Activated naive CD4-positive, alpha-beta T cell treated with anti-CD3 and anti-CD28 coated beads, Interleukin-2, amount 50 U/mL, for 24 hours (primary cell): ENCODE measurements at regions not wholly inside any gene's neighbourhood (a gene's known extent, or its start where the extent isn't known, plus 50 kb on each side); places are given as distances from the start of the nearest gene placed in this dataset.

Source experiments
- H3K27ac Mint-ChIP-seq: one replicate; pipeline ENCODE4 v1.8.0; 2021; ENCODE audit warnings: mild to moderate bottlenecking, mixed read lengths
- H3K27me3 Mint-ChIP-seq: one replicate; pipeline ENCODE4 v1.8.0; 2021; ENCODE audit warnings: mixed read lengths
- H3K36me3 Mint-ChIP-seq: one replicate; pipeline ENCODE4 v1.8.0; 2021; ENCODE audit warnings: mixed read lengths
- H3K4me1 Mint-ChIP-seq: one replicate; pipeline ENCODE4 v1.8.0; 2021; ENCODE audit warnings: mixed read lengths
- H3K4me3 Mint-ChIP-seq: one replicate; pipeline ENCODE4 v1.8.0; 2021; ENCODE audit warnings: mild to moderate bottlenecking, mixed read lengths
- H3K9me3 Mint-ChIP-seq: one replicate; pipeline ENCODE4 v1.8.0; 2021; ENCODE audit warnings: mixed read lengths

DNA sequence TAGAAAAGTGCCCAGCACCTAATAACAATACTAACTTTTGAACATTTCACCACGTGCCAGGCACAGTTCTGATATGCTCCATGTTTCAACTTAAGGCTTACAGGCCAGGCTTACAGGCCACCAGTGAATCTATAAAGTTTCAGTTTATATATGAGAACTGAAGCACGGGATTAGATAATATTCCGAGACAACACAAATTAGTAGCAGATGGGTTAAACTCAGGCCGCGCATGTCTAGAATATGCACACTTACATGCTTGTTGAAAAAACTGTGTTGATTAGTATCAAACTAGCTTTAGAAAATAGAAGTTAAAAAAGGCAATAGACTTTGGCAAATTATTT lies 587.9 kb downstream of the MTRR start:
- Mint-ChIP-seq H3K9me3 (no peaks in the 10 kb centered on the region), H3K27ac (peak overlapping the region; percentile 44), H3K36me3 (peaks cover 3% of the 10 kb centered on the region), H3K4me1 (peaks cover 27% of the 10 kb centered on the region), H3K27me3 (no peaks in the 10 kb centered on the region), H3K4me3 (peak overlapping the region; percentile 84)

DNA sequence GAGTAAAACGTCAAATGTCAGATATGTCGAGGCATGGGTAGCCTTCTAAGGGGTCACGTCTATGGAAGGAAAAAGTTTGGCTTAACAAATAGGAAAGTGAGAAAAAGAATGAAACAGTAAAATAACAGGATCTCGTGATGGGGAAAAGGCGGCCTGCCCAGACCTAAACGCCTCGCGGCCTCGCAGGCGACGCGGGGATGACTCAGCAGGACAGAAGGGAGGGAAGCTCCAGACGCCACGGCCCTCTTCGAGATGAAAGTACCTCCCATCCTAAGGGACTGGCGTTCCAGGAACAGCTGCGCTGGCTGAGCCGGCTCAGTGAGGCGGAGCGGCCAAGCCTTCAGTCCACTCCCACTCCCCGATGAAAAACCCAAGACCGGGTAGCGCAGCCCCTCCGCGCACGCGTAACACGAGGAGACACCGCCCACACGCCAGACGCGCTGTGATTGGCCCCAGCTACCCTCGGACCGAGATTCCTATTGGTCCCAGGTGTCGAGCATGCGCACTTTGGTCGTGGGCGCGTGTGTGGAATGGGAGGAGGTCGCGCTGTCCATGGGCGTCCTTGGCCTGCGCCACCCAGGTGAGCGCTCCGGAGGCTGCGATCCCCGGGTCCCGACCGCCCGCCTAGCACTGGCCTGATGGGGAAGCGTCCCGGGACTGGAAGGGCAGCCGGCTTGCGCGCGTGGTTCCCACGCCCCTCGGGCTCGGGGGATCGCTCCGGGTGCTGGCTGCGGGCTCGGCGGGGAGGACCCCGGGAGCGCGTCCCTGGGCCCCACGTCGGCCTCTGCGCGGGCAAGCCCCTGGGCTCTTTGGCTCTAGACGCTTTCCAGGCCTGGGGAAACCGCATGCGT lies 588.5 kb downstream of the MTRR start:
- Mint-ChIP-seq H3K27me3 (no peaks in the 10 kb centered on the region), H3K9me3 (no peaks in the 10 kb centered on the region), H3K4me3 (peak overlapping the region; percentile 84), H3K27ac (peak overlapping the region; percentile 44), H3K36me3 (peaks cover 5% of the 10 kb centered on the region), H3K4me1 (peaks cover 27% of the 10 kb centered on the region)

DNA sequence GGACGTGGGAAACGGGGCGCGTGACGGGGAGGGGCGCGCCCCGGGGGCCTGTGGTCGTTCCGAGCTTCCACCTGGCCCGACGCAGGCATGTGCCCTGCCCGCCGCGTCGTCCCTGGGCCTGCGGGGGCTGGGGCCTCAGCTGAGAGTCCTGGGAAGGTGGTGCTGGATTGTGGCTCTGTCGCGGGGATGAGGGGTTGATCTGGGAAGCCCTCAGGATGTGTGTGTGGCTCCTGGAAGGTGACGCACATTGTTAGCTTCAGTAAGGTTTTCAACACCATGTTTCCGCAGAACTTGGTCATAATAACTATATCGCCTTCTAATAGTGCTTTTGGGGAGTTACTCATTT lies 589.1 kb downstream of the MTRR start:
- peak overlapping the region; percentile 84 for H3K4me3 Mint-ChIP-seq
- H3K9me3 Mint-ChIP-seq, result no peaks in the 10 kb centered on the region
- no peaks in the 10 kb centered on the region for H3K27me3 Mint-ChIP-seq
- peaks cover 5% of the 10 kb centered on the region for H3K36me3 Mint-ChIP-seq
- peaks cover 27% of the 10 kb centered on the region for H3K4me1 Mint-ChIP-seq
- H3K27ac Mint-ChIP-seq, result peak overlapping the region; percentile 79

DNA sequence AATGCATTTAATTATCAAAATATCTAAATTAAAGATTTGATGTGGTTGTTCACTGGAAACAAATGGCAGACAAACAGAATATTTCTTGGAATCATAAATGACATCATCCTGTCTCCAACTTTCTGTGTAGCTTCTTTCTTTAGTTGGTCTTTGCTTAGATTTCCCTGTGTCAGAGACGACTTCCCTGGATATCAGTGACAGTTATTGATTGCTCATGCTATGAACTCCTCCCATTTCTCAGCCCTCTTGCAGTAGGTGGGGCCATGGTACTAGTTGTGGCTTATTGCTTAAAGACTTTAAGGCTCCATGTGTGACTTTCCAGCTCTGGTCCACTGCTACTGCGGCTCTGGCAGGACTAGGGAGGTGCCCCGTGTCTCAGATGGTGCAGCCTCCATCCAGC lies 592.6 kb downstream of the MTRR start:
- Mint-ChIP-seq H3K4me3 (no peak overlapping the region), H3K27me3 (no peaks in the 10 kb centered on the region), H3K9me3 (no peaks in the 10 kb centered on the region), H3K4me1 (peaks cover 16% of the 10 kb centered on the region), H3K36me3 (peaks cover 5% of the 10 kb centered on the region), H3K27ac (no peak overlapping the region)

DNA sequence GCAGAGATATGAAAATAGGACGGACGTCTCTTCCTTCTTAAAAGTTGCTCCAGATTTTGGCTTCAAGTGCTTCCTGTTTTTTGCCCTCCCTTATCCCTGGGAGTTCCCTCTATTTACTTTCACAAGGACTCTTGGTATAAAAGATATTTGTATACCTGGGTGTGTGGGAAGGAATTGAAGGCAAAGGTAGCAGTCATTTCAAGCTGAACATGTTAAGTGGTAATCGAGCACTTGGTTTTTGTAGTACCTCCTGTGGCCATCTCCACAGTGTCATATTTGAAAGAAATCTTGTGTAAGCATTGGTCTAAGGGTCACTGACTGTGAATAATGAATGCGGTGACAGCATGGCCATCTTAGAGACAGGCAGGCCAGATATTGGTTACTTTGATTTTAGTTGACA lies 593.6 kb downstream of the MTRR start:
- no peak overlapping the region for H3K4me3 Mint-ChIP-seq
- peaks cover 5% of the 10 kb centered on the region for H3K36me3 Mint-ChIP-seq
- H3K4me1 Mint-ChIP-seq, result peaks cover 9% of the 10 kb centered on the region
- no peak overlapping the region for H3K27ac Mint-ChIP-seq
- H3K9me3 Mint-ChIP-seq, result no peaks in the 10 kb centered on the region
- no peaks in the 10 kb centered on the region for H3K27me3 Mint-ChIP-seq

DNA sequence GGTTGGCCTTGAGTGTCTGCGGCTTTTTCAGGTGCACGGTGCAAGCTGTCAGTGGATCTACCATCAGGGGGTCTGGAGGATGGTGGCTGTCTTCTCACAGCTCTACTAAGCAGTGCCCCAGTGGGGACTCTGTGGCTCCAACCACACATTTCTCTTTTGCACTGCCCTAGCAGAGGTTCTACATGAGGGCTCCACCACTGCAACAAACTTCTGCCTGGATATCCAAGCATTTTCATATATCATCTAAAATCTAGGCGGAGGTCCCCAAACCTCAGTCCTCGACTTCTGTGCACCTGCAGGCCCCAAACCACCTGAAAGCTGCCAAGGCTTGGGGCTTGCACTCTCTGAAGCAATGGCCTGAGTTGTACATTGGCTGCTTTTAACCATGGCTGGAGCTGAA lies 601.5 kb downstream of the MTRR start:
- Mint-ChIP-seq H3K36me3 (no peaks in the 10 kb centered on the region), H3K4me1 (no peaks in the 10 kb centered on the region), H3K4me3 (no peak overlapping the region), H3K9me3 (no peaks in the 10 kb centered on the region), H3K27me3 (no peaks in the 10 kb centered on the region), H3K27ac (no peak overlapping the region)

DNA sequence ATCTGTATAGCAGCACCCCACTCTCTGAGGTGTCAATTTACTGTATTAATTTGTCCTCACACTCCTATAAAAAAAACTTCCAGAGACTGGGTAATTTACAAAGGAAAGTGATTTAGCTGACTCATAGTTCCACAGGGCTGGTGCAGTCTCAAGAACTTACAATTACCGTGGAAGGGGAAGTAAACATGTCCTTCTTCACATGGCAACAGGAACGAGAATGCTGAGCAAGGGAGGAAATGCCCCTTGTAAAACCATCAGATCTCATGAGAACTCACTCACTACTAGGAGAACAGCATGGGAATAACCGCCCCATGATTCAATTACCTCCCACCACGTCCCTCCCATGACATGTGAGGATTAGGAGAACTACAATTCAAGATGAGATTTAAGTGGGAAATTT lies 602.6 kb downstream of the MTRR start:
- Mint-ChIP-seq H3K36me3 (no peaks in the 10 kb centered on the region), H3K4me3 (no peak overlapping the region), H3K27me3 (peaks cover 1% of the 10 kb centered on the region), H3K27ac (no peak overlapping the region), H3K4me1 (no peaks in the 10 kb centered on the region), H3K9me3 (no peaks in the 10 kb centered on the region)

DNA sequence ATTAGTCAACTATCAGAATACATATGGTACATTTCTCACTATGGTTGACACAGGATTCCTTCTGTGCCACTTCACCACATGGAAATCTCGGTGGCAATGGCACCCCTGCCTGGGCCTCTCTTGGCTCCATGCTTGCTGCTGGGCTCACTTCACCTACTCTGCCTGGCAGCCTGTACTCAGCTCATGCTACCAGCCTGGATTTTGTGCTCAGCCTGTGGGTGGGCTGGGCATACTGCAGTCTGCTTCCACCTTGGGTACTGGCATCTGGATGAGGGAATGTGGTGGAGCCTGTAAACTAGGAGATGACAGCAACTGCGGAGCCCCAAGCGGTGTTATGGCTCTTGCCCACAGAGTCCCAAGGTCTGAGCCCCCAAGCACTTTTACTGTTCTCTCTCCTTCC lies 604.1 kb downstream of the MTRR start:
- H3K4me3 Mint-ChIP-seq, result no peak overlapping the region
- H3K27me3 Mint-ChIP-seq, result peaks cover 1% of the 10 kb centered on the region
- no peaks in the 10 kb centered on the region for H3K36me3 Mint-ChIP-seq
- no peaks in the 10 kb centered on the region for H3K9me3 Mint-ChIP-seq
- no peaks in the 10 kb centered on the region for H3K4me1 Mint-ChIP-seq
- H3K27ac Mint-ChIP-seq, result no peak overlapping the region

DNA sequence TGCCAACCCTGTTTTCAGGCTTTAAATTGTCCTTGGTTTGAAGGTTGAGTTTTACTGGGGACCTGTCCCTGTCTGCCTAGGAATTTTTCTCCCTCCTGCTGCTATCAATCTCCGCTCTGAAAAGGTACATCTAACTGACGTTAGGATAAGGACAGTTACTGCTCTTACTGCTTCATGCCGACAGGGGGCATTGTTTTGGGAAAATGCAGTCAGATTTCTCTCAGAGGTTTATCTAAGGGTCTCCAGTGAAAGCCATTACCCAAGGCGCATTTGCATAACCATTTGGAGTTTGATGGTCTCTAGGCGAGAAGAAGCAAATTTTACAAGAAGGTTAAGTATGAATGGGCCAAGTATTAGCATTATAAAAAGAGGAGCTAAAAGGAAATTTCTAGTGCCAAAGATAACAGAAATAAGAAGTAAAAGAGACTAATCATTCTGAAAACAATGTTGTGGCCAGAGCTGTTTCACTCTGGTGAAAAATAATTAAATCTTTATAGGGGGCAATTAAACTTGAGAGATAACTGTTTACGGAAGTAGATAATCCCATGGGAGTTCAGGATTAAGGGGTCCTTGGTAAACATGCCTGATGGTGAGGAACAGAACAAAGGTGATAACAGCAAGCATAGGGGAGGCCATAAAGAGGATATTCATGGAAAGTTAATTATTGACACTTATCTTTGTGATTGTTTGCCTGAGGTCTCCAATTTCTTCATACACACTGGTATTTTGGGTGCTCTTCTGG lies 605.0 kb downstream of the MTRR start:
- Mint-ChIP-seq H3K27ac (no peak overlapping the region), H3K4me3 (no peak overlapping the region), H3K36me3 (no peaks in the 10 kb centered on the region), H3K27me3 (peaks cover 1% of the 10 kb centered on the region), H3K4me1 (no peaks in the 10 kb centered on the region), H3K9me3 (no peaks in the 10 kb centered on the region)

DNA sequence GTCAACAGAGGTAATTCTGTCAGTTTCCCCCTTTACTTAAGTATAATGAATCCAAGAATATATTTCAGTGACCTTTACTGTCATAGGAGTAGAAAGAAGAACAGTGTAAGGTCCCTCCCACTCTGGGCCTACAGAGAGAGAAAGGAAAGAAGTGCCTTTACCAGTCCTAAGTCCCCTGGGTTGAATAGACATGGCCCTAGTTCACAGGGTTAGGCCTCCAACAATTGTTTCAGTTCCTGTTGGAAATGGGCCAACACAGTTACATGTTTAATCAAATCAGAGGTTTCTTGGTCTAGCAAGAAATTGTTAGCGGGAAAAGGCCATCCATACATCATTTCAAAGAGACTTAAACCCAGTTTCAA lies 605.6 kb downstream of the MTRR start:
- no peaks in the 10 kb centered on the region for H3K4me1 Mint-ChIP-seq
- H3K36me3 Mint-ChIP-seq, result no peaks in the 10 kb centered on the region
- peaks cover 1% of the 10 kb centered on the region for H3K27me3 Mint-ChIP-seq
- no peaks in the 10 kb centered on the region for H3K9me3 Mint-ChIP-seq
- no peak overlapping the region for H3K4me3 Mint-ChIP-seq
- H3K27ac Mint-ChIP-seq, result no peak overlapping the region

DNA sequence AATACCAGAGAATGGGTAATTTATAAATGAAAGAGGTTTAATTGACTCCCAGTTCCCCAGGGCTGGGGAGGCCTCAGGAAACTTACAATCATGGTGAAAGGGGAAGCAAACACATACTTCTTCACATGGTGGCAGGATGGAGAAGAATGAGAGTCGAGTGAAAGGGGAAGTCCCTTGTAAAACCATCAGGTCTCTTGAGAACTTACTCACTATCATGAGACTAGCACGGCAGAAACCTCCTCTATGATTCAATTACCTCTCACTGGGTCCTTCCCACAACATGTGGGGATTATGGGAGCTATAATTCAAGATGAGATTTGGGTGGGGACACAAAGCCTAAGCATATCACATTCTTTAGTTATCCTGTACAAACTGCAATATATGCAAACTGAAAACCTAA lies 609.4 kb downstream of the MTRR start:
- Mint-ChIP-seq H3K36me3 (no peaks in the 10 kb centered on the region), H3K4me3 (no peak overlapping the region), H3K27me3 (peaks cover 1% of the 10 kb centered on the region), H3K9me3 (no peaks in the 10 kb centered on the region), H3K4me1 (no peaks in the 10 kb centered on the region), H3K27ac (no peak overlapping the region)

DNA sequence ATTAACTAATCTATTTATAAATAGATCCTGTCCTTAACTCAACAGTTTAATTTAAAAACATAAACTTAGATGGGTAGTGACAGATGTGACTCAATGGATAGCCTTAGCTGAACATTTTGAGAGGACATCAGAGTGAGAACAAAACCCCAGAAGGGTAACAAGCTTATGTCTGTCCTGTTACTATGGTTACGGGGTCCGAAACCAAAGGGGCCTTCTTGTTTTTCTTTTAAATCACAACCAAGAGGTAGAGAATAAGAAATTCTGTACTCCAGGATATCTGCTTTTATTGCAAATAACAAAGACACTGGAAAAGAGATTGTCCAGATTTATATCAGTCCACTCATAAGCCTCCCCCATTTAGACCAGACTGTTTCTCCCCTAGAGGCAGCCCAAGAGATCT lies 612.1 kb downstream of the MTRR start:
- no peaks in the 10 kb centered on the region for H3K36me3 Mint-ChIP-seq
- no peak overlapping the region for H3K27ac Mint-ChIP-seq
- H3K4me1 Mint-ChIP-seq, result no peaks in the 10 kb centered on the region
- H3K4me3 Mint-ChIP-seq, result no peak overlapping the region
- H3K9me3 Mint-ChIP-seq, result no peaks in the 10 kb centered on the region
- no peaks in the 10 kb centered on the region for H3K27me3 Mint-ChIP-seq

DNA sequence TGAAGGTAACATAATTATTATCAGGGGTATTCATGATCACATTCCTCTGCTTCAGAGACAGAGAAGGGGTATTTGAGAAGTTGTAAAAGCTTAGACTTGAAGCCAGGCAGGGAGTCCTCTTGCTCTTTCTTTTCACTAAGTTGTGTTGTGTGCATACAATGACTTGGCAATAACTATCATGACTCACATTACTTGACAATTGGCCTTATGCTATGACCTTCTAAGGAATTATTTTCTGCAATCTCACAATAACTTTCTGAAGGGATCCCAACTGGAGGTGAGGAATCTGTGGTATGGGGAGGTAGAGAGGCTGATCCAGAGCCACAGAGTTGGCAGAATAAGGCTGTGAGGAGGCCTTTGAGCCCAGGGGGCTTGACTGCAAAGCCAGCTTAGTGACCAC lies 622.3 kb downstream of the MTRR start:
- H3K36me3 Mint-ChIP-seq, result peaks cover 3% of the 10 kb centered on the region
- H3K27ac Mint-ChIP-seq, result no peak overlapping the region
- H3K4me1 Mint-ChIP-seq, result no peaks in the 10 kb centered on the region
- peaks cover 2% of the 10 kb centered on the region for H3K27me3 Mint-ChIP-seq
- H3K9me3 Mint-ChIP-seq, result peaks cover 23% of the 10 kb centered on the region
- no peak overlapping the region for H3K4me3 Mint-ChIP-seq

DNA sequence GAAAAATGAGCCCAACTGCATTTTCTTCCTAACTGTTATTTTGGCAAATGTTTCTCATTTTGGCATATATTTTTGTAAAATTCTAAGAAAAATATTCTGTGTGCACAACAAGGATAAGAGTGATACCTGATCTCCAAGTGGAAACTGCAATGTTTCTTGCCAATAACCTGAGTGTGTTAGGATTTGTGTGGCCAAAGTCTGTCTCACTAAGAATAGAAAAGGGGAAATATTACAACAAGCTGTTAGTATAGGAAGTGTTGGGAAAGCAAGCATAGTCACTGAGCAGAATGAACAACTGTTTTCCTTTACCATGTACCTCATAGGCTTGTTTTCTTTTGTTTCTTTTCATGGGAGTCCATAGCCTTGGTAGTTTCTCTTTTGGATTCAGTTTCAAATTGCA lies 624.2 kb downstream of the MTRR start:
- Mint-ChIP-seq H3K27ac (no peak overlapping the region), H3K4me1 (no peaks in the 10 kb centered on the region), H3K9me3 (peaks cover 29% of the 10 kb centered on the region), H3K36me3 (peaks cover 3% of the 10 kb centered on the region), H3K27me3 (peaks cover 2% of the 10 kb centered on the region), H3K4me3 (no peak overlapping the region)

DNA sequence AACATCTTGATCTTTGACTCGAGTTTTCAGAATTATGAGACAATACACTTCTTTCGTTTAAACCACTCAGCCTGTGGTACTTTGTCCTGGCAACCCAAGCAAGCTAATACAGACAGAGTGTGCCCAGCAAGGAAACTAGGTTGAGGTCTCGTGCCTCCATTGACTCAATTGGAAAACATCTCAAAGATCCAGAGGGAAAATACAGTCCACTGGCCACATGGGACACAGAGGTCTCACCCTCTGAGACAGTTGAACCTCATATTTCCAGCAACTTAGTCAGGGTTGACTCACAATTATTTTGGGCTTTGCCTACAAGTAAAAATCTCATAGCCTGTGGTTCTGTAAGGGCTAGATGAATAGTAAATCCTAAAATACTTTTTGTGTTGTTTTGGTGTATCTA lies 631.5 kb downstream of the MTRR start:
- H3K27ac Mint-ChIP-seq, result no peak overlapping the region
- H3K9me3 Mint-ChIP-seq, result peaks cover 25% of the 10 kb centered on the region
- H3K36me3 Mint-ChIP-seq, result no peaks in the 10 kb centered on the region
- no peak overlapping the region for H3K4me3 Mint-ChIP-seq
- no peaks in the 10 kb centered on the region for H3K4me1 Mint-ChIP-seq
- H3K27me3 Mint-ChIP-seq, result no peaks in the 10 kb centered on the region

DNA sequence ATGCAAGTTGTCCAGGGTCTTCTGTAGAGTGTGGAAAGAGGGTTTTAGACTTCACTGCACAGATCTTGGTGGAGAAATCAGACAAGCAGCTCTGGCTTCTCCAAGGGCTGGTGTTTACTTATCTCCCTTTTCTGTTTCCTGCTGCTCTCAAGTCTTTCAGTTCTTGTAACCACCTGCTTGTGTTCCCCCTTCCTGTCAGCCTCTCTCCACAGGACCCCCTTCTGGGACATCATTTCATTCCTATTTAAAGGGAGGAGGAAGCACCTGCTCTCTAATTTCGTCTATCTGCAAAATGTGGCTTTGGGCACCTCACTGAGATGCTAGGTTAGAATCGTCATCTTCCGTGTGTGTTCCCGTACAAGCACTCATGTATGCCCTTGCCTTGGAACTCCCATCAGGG lies 636.2 kb downstream of the MTRR start:
- Mint-ChIP-seq H3K4me1 (no peaks in the 10 kb centered on the region), H3K27me3 (no peaks in the 10 kb centered on the region), H3K36me3 (no peaks in the 10 kb centered on the region), H3K4me3 (no peak overlapping the region), H3K27ac (no peak overlapping the region), H3K9me3 (no peaks in the 10 kb centered on the region)

DNA sequence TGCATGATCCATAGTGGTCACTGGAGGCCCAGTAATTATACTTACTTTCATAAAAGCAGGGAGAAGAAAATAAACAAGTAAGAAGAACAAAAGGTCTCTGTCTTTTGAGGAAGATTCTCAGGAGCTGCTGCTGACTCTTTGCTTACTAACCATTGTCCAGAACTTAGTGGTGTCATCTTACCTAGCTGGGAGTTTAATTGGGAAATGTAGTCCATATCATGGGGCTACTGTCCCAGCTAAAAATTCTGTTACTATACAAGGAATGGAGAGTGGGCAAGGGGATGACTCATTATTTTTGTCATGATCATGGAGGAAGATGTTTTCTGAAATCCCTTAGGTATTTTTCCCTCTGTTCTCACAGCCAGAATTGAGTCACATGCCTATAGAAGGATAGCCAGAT lies 639.3 kb downstream of the MTRR start:
- Mint-ChIP-seq H3K9me3 (no peaks in the 10 kb centered on the region), H3K27ac (no peak overlapping the region), H3K36me3 (no peaks in the 10 kb centered on the region), H3K4me1 (no peaks in the 10 kb centered on the region), H3K4me3 (no peak overlapping the region), H3K27me3 (no peaks in the 10 kb centered on the region)
